ENCODE measurements at regions not wholly inside any gene's neighbourhood (a gene's known extent, or its start where the extent isn't known, plus 50 kb on each side); places are given as distances from the start of the nearest gene placed in this dataset.

DNA sequence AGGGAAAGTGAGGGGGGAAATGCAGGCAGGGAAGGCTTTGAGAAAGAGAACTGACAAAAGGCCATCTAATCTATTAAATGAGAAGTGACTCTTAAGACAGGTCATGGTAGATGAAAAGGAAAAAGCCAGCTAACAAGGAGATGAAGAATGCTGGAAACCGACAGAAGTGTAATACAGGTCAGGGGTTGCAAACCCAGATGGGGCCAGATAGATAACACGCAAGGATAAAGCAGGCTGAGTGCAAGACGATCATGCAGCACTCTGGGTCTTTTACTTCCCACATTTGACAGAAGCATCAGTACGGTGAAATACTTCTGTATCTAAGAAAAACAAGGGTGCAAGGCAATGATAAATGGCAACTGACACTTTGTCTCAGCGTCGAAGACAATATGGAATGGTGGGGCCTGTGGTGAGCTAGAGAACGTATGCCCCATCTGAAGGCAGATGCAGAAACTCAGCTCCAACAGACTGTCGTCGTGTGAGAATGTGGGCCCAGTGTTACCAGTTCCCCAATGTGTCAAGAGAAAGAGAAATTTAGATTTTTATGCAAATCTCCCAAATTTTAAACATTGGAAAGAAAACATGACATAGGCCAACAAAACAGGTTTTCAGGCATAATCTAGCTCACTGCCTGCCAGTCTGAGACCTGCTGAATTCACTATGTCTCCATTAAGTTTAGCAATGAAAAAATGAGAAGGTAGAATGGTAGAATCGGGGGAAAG is 187.4 kb downstream of the PHLDA1 start:
- no peak for DNase-seq (ENCODE audit: low read depth in 2 of 2)

DNA sequence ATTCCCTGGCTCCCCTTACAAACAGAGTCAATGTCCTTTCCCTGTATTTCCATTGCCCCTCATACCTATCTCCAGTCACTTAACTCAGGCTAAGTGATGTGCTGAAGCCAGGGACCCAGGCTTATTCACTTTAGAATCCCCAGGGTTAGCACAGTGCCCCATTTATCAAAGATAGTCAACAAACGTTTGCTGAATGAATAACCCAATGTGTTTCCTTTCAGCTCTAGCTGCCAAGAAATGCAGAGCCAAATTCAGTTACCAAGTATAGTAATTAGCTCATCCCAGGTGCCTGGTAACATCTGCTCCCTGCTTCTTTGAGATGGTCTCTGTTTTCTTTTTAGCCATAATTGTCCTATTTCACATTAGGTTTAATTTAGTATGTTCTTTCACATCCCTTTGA is 189.5 kb downstream of the PHLDA1 start:
- DNase-seq (ENCODE audit: low read depth in 2 of 2): peak; percentile 61 to 92

DNA sequence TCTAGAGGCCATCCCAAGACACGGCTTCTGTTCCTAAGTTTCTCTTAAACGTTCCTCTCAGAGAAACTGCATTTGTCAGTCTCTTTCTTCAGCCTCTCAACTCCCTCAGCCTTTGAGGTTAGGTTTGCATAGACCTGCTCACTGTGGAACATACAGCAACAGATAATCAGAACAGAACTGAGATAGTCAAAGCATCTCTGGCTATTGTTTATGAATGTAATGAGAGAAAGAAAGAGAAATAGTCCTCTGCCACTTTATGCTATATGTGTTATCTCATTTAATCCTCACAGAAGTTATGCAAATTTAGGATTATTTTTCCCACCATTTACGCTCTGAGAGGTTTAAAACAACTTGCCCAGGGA is 190.6 kb downstream of the PHLDA1 start:
- no peak for DNase-seq (ENCODE audit: low read depth in 2 of 2)

DNA sequence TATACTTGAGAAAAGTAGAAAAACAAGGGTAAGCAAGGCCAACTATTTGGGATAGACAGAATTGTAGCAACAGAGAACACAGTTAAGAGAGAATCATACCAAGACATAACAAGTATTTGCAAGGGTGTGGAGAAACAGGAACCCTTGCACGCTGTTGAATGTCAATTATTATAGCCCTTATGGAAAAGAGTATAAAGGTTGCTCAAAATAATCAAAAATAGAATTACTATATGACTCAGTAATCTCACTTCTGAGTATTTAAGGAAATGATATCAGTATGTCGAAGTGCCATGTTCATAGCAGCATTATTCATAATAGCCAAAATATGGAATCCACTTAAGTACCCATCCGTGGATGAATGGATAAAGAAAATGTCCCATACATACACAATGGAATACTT is 193.3 kb downstream of the PHLDA1 start:
- DNase-seq (ENCODE audit: low read depth in 2 of 2): no peak

DNA sequence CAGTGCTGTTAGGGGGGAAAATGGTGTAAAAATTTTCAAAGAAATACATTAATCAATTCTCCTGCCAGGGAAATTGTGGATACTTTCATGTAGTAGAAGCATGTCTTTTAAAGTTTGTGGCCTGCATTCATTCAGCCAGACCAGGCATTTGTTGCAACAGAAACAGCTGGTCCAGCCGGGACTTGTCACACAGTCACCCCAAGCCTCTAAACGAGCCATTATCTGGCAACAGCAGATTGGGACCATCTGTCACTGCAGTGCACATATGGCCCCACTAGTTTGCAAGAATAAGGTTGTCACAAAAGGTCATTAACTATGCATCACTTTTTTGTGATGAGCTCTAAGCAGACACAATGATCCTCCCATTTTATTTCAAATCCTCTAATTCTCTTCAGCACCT is 193.9 kb downstream of the PHLDA1 start:
- no peak for DNase-seq (ENCODE audit: low read depth in 2 of 2)

DNA sequence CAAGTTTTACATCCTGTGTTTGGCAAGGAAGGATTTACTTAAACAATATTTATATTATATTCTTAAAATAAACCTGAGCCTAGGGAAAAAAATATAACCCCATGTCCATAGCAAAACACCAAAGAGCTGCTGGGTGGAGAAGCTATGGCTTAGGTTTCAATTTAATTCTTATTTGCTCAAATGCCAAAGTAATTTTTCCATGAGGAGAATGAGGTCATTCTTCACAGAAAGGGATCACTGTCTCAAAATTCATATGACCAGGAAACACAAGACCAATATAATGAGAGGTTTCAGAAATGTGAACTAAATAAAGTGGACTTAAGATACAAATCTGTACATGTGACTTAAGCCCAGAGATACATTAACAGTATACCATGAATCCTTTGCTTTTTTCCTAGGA is 195.0 kb downstream of the PHLDA1 start:
- DNase-seq (ENCODE audit: low read depth in 2 of 2): peak in 1 of 2 donors; percentile 23

DNA sequence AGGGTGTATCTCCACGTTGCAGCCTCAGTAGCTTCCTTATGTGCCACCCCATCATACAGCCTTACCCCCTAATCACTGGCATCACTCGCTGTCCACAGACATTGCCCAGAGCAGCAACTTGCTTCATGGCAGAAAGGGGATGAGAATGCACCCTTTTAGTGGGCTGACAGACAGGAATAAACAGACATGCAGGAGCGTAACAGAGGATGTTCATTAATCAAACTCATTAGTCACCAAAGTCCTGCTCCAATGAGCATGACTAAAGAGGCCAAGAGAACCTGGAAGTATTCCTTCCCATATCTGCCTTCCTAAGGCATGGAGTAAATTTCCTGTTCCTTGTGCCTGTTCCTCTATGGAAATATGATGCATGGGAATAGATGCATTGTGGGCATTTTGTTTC is 197.0 kb downstream of the PHLDA1 start:
- DNase-seq (ENCODE audit: low read depth in 2 of 2): peak in 1 of 2 donors; percentile 94

DNA sequence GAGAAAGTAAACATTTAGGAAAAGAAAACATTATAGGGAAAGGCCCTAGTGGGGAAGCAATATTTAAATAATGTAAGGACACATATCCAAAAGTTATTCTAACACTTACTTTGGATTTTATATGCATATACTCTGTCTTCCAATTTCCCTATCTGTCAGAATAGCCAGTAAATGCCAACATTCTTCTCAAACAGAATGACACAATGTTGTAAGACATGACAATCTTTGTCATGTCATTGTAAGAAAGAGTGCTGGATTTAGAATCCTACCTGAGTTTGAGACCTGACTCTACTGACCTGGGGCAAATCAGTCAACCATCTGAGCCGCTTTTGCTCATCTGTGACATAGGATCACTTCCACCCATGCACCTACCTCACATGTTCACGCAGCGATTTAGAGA is 198.3 kb downstream of the PHLDA1 start:
- DNase-seq (ENCODE audit: low read depth in 2 of 2): no peak

DNA sequence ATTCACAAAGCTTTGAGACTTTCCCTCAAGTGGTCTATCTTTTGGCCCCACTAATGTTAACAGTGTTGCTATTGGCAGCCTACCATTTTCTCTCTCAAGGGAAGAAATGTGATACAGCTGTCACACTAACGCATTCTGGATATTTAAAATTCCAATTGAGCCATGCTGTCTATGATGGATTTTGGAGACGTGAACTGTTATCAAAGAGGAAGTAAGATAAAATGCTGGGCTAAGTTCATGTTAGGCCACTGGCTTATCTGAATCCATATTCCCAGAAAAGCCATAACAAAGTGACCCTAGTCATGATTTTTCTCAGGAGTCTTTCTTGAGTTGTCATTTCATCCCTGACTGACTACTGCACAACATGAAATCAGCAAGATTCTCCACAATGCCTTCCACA is 200.2 kb downstream of the PHLDA1 start:
- peak in 1 of 2 donors; percentile 25 for DNase-seq (ENCODE audit: low read depth in 2 of 2)

DNA sequence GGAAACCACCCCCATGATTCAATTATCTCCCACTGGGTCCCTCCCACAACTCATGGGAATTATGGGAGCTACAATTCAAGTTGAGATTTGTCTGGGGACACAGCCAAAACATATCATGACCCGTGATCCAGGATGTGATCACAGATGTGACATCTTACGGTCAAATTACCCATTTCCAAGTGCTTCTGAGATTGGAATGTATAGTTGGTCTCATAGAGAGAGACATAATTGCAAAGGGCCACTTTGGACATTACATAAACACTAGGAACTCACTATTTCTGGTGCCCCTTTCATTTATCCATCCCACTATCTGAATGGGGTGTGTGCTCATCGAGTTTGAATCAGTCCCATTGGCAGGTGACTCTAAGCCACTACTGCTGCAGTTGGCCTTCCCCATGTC is 204.5 kb downstream of the PHLDA1 start:
- no peak for DNase-seq (ENCODE audit: low read depth in 2 of 2)

DNA sequence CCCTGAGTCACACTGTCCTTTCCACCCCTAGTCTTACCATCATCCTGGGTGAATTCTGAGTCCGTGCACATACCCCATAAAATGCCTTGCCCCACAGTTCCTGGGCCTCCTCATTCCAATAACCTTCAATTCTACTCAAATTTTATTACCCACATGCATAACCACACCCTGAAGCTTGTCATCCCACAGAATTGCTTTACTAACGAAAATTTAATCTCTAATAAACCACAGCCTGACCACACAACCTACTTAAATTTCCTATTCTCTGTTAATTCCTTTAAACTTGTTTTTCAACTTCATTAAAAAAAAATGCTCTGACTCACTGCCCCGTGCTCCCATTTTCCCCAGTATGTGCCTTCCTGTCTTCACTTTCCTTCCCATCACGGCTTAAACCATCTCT is 205.9 kb downstream of the PHLDA1 start:
- DNase-seq (ENCODE audit: low read depth in 2 of 2): peak in 1 of 2 donors; percentile 74

DNA sequence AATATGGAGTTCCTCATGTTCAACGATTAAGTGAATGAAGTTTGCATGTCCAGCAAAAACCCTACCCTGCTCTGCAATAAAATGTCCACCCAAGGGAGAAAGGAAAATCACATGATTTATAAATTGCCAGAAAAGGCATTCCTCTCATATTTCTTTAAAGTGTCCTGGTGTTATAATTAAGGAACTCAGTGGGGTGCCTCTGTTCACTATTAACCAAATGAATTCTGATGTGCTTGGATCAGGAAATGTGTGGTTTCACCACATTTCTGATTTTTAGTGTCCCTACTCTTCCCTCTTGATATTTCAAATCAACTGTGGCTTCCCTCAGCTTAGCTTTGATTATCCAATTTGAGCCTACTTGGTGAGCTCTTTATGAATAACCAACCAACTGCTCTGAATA is 208.1 kb downstream of the PHLDA1 start:
- no peak for DNase-seq (ENCODE audit: low read depth in 2 of 2)

DNA sequence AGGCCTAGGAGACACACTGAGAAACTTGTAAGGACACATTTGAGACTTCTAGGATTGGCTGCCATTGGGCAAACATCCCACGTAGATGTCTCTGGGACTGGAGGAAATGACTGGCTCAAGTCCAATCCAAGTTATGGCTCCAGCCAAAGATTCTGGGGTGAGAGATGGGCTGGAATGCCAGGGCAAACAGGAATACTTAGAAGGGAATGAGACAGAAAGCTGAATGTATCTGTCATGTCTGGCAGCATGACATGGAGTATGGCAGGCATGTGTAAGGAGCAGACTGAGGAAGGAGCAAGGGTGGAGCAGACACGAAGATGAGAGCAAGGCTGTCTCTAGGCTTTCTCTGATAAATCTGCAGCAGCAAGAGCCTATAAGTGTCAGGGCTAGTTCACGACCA is 209.2 kb downstream of the PHLDA1 start:
- no peak for DNase-seq (ENCODE audit: low read depth in 2 of 2)

DNA sequence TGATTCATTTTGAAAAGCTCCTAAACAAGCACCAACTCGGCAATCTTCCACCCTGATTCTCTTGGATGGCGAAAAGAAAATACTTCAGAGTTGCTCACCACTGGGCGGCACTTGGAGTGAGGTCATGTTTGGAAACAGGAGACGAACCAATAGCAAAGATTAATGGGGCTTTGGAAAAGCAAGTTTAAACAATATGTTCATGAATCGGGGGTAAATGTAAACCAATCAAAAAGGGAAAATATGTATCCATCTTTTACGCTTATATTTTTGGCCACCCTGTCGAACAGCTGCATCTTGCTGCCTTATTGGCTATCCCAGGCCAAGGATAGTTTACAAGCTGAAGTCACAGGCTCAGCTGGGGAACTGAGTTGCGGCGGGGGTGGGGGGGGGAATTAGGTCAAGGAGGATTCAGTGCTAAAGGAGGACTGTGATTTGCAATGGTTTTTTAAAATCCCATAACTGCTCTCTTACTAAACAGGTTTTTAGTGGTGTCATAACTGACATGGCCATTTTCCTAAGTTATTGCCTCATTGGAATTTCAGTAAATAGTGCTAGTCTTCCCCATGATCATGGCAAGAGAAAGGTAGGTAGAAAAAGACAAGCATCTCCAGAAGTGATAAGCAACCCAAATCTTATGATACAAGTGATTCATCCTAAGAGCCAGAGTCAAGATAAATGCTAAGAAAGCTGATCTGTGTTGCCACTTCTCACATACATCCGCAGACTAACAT is 210.6 kb downstream of the PHLDA1 start:
- peak in 1 of 2 donors; percentile 27 for DNase-seq (ENCODE audit: low read depth in 2 of 2)

DNA sequence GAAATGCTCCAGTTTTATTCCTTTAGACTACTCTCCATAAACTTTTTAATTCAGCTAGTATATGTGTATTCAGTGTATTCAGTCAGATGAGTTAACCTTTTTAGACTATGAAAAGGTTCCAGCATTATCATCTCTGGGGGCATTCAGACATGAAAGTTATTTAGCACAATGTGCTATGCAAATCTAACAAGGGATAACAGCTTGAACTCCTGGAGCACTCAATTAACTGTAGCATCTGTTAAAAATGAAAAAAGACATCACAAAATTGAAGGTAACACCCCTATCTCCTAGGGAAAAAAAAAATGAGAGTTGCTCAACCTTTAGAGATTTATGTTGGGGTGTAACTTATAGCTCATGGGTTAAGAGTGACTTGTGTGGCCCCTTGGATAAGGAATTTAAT is 211.5 kb downstream of the PHLDA1 start:
- DNase-seq (ENCODE audit: low read depth in 2 of 2): no peak

DNA sequence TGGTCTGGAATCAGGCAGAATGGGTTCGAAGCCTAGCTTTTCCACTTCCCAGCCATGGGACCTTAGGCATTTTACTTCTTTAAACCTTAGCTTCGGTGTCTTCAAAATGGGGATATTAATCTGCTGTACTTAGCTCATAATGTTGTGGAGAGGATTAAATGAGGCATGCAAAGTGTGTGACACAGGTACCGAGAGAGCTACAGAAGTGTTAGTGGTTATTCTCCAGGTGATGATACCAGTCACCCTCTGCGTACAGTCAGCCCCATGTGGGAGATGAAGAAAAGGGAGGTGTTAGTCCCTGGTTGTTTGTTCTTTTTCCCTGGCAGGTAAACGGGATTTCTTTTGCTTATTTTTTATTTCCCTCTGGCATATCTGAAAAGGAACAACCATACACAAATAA is 212.1 kb downstream of the PHLDA1 start:
- DNase-seq (ENCODE audit: low read depth in 2 of 2): no peak

DNA sequence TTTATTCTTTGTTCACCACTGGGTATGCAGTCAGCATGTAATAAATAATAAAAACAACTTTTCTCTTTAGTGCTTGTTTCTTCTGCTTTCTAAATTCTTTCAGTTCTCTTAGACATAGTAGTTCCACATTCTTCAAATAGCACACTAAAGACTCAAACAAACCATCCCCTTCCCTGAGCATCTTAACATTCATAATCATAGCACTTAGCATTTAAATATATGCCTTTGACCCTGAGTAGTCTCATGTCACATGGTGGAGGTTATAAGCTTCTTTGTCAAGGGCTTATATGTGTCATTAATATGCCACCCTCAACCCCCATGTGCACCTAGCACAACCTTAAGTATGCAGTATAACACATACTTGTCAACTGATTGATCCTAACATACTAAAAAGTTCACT is 212.7 kb downstream of the PHLDA1 start:
- DNase-seq (ENCODE audit: low read depth in 2 of 2): no peak

DNA sequence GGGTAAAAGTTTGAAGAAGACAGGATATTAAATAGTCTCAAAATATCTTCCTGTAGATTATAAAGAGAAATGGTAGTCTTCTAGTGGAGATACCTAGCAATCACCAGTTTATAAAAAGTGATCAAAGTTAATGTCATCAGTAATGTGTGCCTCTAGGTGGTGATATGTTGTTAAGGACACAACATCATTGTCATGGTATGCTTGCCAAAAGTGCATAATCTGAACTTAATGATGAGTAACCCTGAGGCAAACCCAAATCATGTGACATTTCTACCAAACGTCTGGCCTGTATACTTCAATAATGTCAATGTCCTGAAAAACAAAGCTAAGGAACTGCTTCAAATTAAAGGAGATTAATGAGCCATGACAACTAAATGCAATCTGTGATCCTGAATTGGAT is 214.7 kb downstream of the PHLDA1 start:
- peak; percentile 83 to 92 for DNase-seq (ENCODE audit: low read depth in 2 of 2)

DNA sequence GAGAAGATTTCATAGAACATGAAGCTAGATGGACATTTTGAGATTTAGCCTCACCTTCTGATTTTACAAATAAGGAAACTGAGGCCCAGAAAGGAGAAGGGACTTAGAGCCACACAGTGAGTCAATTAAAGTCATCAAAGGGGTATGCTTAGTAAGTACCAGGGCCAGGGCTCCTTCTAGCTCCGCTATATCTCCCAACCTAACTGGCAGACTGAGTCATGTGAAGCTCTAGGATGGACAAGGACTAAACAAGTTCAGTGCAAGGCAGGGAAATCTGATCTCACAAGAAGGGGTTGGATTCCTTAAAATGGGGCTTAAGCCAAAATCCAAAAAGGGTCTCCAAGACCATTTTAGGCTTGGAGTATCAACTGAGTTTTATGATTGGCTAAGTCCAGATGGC is 215.8 kb downstream of the PHLDA1 start:
- peak in 1 of 2 donors; percentile 36 for DNase-seq (ENCODE audit: low read depth in 2 of 2)

DNA sequence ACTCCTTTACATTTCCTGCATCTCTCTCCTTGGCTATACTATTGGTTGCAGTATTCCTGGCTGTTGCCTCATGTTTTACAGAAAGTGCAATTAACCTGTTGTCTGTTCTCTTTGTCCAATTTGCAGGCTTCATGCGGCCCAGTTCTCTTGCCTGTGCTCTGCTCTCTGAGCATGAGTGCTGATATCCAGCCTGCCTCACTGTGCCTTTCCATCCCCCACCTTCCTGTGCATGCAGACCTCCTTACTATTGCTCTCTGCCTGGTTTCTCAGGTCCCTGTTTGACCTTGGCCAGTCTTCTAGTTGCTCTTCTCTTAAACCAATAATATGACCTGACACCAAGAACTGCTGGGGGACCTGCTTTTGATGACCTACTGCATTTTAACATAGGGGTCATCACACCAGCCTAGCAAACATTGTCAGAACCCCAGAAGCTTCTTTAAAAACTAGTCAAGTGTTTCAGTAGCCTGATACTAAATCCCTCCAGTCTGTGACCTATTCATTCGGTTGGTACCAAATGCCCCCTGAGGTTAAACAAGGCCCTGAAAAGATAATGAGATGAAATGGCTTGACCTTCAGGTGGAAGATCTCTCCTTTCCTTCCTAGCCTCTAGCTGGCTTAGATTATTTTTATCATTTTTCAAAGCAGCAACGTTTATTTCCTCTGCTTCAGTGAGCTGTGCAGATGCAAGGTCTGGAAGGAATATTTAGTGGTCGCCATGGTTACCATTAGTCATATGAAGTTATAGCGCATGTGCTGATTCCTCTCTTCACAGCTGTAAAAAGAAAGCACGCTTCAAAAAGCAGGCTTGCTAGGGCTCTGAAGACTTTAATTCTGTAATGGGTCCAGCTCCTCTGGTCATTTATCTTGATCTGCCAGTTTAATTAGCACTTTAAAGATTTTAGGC is 216.5 kb downstream of the PHLDA1 start:
- DNase-seq (ENCODE audit: low read depth in 2 of 2): peak; percentile 93 to 99

DNA sequence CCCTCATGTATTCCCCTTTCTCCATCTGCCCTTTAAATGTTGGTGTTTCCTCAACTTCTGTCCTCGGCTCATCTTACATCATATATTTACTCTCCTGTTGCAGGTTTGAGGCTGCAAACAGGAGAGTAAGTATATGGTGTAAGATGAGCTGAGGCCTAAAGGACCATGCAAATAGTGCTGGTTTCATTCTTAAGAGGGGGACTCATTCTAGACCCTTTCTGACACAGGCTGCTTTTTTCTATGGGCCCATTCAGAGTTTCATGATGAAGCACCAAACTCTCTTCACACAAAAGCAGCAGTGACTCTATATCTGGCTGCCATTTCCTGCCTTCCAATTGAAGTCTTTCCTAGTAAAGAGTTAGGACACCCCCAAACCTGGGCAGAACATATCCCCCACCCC is 218.5 kb downstream of the PHLDA1 start:
- DNase-seq (ENCODE audit: low read depth in 2 of 2): no peak

DNA sequence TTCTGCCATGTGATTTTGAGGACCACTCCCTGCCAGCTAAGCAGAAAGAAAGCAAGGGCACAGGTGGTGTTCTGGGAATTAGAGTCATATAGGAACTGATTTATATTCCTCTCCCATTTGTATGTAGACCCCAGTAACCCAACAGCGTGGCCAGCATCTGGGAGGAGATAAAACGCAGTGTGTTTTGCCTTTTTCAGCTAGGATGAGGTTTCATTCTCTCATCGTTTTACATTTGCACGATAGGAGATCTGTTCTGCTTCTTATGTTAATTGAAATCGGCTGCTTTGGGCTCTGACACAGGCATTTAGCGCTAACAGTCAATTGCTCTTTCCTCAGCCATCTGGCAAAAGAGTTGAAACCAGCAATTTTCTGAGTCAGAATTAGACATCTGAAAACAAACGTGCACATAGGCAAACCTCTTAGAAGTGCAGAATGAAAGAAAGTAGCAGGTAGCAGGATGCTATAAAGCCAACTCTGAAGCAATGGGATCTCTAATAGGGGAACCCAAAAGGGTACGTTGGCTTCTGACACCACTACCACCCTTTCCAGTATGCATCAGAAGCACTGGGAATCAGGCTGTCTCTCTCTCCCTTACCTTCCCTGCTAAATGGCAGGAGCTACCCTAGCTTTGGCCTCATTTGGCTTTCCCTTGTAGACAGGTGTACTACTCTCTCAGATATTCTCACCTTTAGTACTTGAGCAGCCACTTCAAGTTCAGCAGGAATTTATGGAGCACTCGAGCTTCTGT is 219.1 kb downstream of the PHLDA1 start:
- DNase-seq (ENCODE audit: low read depth in 2 of 2): no peak
